ENCODE measurements at regions not wholly inside any gene's neighbourhood (a gene's known extent, or its start where the extent isn't known, plus 50 kb on each side); places are given as distances from the start of the nearest gene placed in this dataset.

DNA sequence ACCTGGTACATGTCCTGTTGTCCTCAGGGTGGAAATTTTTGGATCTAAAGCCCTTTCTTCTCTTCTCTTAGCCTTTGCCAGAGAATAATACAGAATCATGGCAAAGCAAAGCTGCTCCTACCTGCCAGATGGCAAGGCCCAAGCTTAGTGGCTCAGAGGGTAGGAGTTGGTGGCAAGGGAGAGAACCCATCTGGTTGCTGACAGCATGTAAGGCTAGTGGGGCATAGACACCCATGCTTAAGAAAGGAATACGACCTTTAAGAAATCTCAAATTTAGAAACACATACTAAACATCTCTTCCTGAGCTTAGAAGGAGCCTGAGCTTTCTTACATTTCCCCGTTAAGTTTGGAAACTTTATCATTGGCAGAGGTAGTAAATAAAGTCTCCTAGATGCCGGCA is 395.0 kb upstream of the SOX9 start:
- TF ChIP-seq, protein P1, sequence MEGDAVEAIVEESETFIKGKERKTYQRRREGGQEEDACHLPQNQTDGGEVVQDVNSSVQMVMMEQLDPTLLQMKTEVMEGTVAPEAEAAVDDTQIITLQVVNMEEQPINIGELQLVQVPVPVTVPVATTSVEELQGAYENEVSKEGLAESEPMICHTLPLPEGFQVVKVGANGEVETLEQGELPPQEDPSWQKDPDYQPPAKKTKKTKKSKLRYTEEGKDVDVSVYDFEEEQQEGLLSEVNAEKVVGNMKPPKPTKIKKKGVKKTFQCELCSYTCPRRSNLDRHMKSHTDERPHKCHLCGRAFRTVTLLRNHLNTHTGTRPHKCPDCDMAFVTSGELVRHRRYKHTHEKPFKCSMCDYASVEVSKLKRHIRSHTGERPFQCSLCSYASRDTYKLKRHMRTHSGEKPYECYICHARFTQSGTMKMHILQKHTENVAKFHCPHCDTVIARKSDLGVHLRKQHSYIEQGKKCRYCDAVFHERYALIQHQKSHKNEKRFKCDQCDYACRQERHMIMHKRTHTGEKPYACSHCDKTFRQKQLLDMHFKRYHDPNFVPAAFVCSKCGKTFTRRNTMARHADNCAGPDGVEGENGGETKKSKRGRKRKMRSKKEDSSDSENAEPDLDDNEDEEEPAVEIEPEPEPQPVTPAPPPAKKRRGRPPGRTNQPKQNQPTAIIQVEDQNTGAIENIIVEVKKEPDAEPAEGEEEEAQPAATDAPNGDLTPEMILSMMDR (conservative IDR thresholded peaks at IDR 0.05): no peak
- no peak for TF ChIP-seq ZFX (IDR thresholded peaks at IDR 0.05)
